Transverse colon (tissue), 4 donors: ENCODE measurements at regions not wholly inside any gene's neighbourhood (a gene's known extent, or its start where the extent isn't known, plus 50 kb on each side); places are given as distances from the start of the nearest gene placed in this dataset.

Source experiments
- DNase-seq: peaks from one replicate; pipeline ENCODE4 v3.0.0-alpha.2; 2019
- H3K27ac ChIP-seq, 4 donors: fragments of 200-600 bp; sonication (generic); 2 replicates each; pipeline ENCODE4 v1.5.1; 2016 to 2018; ENCODE audit warnings: inconsistent platforms in 4 of 4
- H3K27me3 ChIP-seq: fragments of 200-600 bp; sonication (generic); 2 replicates; pipeline ENCODE4 v1.5.1; 2017; ENCODE audit warnings: inconsistent platforms
- H3K36me3 ChIP-seq, 4 donors: fragments of 200-600 bp; sonication (generic); 2 replicates each; pipeline ENCODE4 v1.5.1; 2017 to 2019; ENCODE audit warnings: inconsistent platforms in 4 of 4
- H3K4me1 ChIP-seq, 4 donors: fragments of 200-600 bp; sonication (generic); 2 replicates each; pipeline ENCODE4 v1.5.1; 2017 to 2020; ENCODE audit warnings: inconsistent platforms in 4 of 4
- H3K4me3 ChIP-seq, 4 donors: fragments of 200-600 bp; sonication (generic); 1 replicate in 1 of 4; 2 replicates in 3 of 4; pipeline versions ENCODE4 v1.5.1 to v1.6.1; 2017 to 2019; ENCODE audit warnings: inconsistent platforms in 4 of 4
- H3K9me3 ChIP-seq, 2 donors: fragments of 200-600 bp; sonication (generic); 2 replicates each; pipeline ENCODE4 v1.5.1; 2017 to 2019; ENCODE audit warnings: inconsistent platforms in 2 of 2
- CTCF ChIP-seq, 5 experiments: fragments of 200-600 bp in 3 of 5; fragments of 450-650 bp in 2 of 5; sonication (generic) in 3 of 5; IDR thresholded peaks; 1 replicate in 2 of 5; 2 replicates in 3 of 5; pipeline ENCODE4 v1.5.1; 2016 to 2017; ENCODE audit warnings: antibody characterized with exemption in 5 of 5, inconsistent platforms in 3 of 5, mild to moderate bottlenecking in 2 of 5, moderate library complexity in 1 of 5
- EP300 ChIP-seq: sonication (generic); formaldehyde crosslinking; IDR thresholded peaks from one replicate; pipeline ENCODE4 v1.6.1; 2017; ENCODE audit warnings: antibody characterized with exemption, low read depth
- POLR2A ChIP-seq: fragments of 450-650 bp; IDR thresholded peaks from one replicate; pipeline ENCODE4 v1.6.1; 2016; ENCODE audit warnings: antibody characterized with exemption, mild to moderate bottlenecking, moderate library complexity
- POLR2AphosphoS5 ChIP-seq, 3 donors: sonication (generic); formaldehyde crosslinking; IDR thresholded peaks; one replicate each; pipeline ENCODE4 v1.6.1; 2016; ENCODE audit warnings: antibody characterized with exemption in 3 of 3
- whole genome bisulfite sequencing, 2 donors: methylation state at CpG; one replicate each; pipeline ENCODE4 v1.1.5; 2018; ENCODE audit warnings: low coverage in 1 of 2; 5-methylcytosine and 5-hydroxymethylcytosine counted together
- in situ Hi-C, 4 donors: fragments of 200-750 bp; cut with MboI; loops; one replicate each; pipeline versions ENCODE4 v1.15.0 to v1.15.1; 2017; ENCODE audit warnings: low sequenced_read_pairs in 3 of 4, low pct_ligation_motif_present in 1 of 4, low pct_unique_long_range_greater_than_20kb in 1 of 4
- intact Hi-C: fragments of 100-400 bp; cut with DNase I; formaldehyde crosslinking; loops from one replicate; pipeline ENCODE4 v1.15.1; 2023; ENCODE audit warnings: low total_unique reads

- Histone ChIP-seq H3K27me3 (no peaks in the 10 kb centered on the region), H3K4me1 (peaks cover 0 to 8% (median 2%) of the 10 kb centered on the region in 4 donors), H3K36me3 (no peaks in the 10 kb centered on the region), H3K9me3 (no peaks in the 10 kb centered on the region), H3K27ac (no peak overlapping the region), H3K4me3 (no peak overlapping the region)
- DNase-seq: no peak
- in situ Hi-C loops (no loop called here), intact Hi-C loops (loop anchor here (5.0 kb wide), 1 partner anchor 1431 kb away; no protein-coding TSS in a partner anchor)
- 60 to 62% methylated on average over 2 of the region's 2 CpGs for WGBS, 2 donors
- TF ChIP-seq POLR2A: no peak
- TF ChIP-seq CTCF (IDR thresholded peaks at IDR 0.05): no peak
- TF ChIP-seq POLR2AphosphoS5 (IDR thresholded peaks at IDR 0.05): no peak
- no peak for TF ChIP-seq EP300
Measured at GRCh38 chr1:98402860-98403259, 258.7 kb upstream of the SNX7 start.

- no peak for TF ChIP-seq EP300
- no peak for TF ChIP-seq POLR2AphosphoS5 (IDR thresholded peaks at IDR 0.05)
- no peak for TF ChIP-seq CTCF (IDR thresholded peaks at IDR 0.05)
- Histone ChIP-seq H3K9me3 (no peaks in the 10 kb centered on the region), H3K27me3 (no peaks in the 10 kb centered on the region), H3K36me3 (no peaks in the 10 kb centered on the region), H3K4me3 (no peak overlapping the region), H3K27ac (no peak overlapping the region), H3K4me1 (peaks cover 0 to 4% (median 2%) of the 10 kb centered on the region in 4 donors)
- intact Hi-C loops: loop anchor here (5.0 kb wide), 1 partner anchor 1428 kb away; no protein-coding TSS in a partner anchor
- DNase-seq: no peak
- WGBS, 2 donors: 68 to 75% methylated on average over 2 of the region's 2 CpGs
- in situ Hi-C loops: no loop called here
Measured at GRCh38 chr1:98400446-98400845, 261.1 kb upstream of the SNX7 start.

GRCh38 chr1:98399218-98399617, 262.3 kb upstream of the SNX7 start:
- no peak for DNase-seq
- WGBS, 2 donors: 78 to 89% methylated on average over 1 of the region's 1 CpG
- Histone ChIP-seq H3K27me3 (no peaks in the 10 kb centered on the region), H3K36me3 (no peaks in the 10 kb centered on the region), H3K27ac (no peak overlapping the region), H3K4me3 (no peak overlapping the region), H3K4me1 (peaks cover 0 to 3% (median 0%) of the 10 kb centered on the region in 4 donors), H3K9me3 (no peaks in the 10 kb centered on the region)
- in situ Hi-C loops: no loop called here
- no peak for TF ChIP-seq EP300
- no peak for TF ChIP-seq POLR2AphosphoS5 (IDR thresholded peaks at IDR 0.05)
- no peak for TF ChIP-seq CTCF (IDR thresholded peaks at IDR 0.05)
- TF ChIP-seq POLR2A: no peak
- intact Hi-C loops: no loop called here

- Histone ChIP-seq H3K36me3 (no peaks in the 10 kb centered on the region), H3K4me3 (no peak overlapping the region), H3K27me3 (no peaks in the 10 kb centered on the region), H3K4me1 (peaks cover 0 to 3% (median 0%) of the 10 kb centered on the region in 4 donors), H3K27ac (no peak overlapping the region), H3K9me3 (no peaks in the 10 kb centered on the region)
- TF ChIP-seq EP300: no peak
- no peak for TF ChIP-seq POLR2A
- TF ChIP-seq POLR2AphosphoS5 (IDR thresholded peaks at IDR 0.05): no peak
- no peak for TF ChIP-seq CTCF (IDR thresholded peaks at IDR 0.05)
- intact Hi-C loops: loop anchor here (1.0 kb wide), 1 partner anchor 29 kb away; no protein-coding TSS in a partner anchor
- DNase-seq: no peak
- in situ Hi-C loops: no loop called here
- WGBS, 2 donors: 22 to 40% methylated on average over 2 of the region's 2 CpGs
Measured at GRCh38 chr1:98398649-98399048, 262.9 kb upstream of the SNX7 start.
